HEK293 (cell line): ENCODE measurements at regions not wholly inside any gene's neighbourhood (a gene's known extent, or its start where the extent isn't known, plus 50 kb on each side); places are given as distances from the start of the nearest gene placed in this dataset.

ENCODE experiments used
- CTCF ChIA-PET: fragments of 350-600 bp; formaldehyde crosslinking; extraction: SDS; loops from one replicate; lab custom pipeline; 2021; ENCODE audit warnings: antibody characterized with exemption; lab: Yijun Ruan, JAX
- POLR2A ChIA-PET: fragments of 300-600 bp; formaldehyde crosslinking; extraction: SDS; loops from one replicate; lab custom pipeline; 2020; ENCODE audit warnings: antibody characterized with exemption, inconsistent platforms; lab: Yijun Ruan, JAX
- H3K27ac ChIP-seq: fragments of 200-500 bp; sonication (Bioruptor generic); 2 replicates; pipeline ENCODE4 v1.5.1; 2014; ENCODE audit warnings: low read depth, low read length, control low read depth, inconsistent platforms; ENCODE audit errors: extremely low read depth
- H3K36me3 ChIP-seq, 2 experiments: fragments of 200-500 bp in 1 of 2; sonication (Bioruptor generic) in 1 of 2; 1 replicate in 1 of 2; 2 replicates in 1 of 2; pipeline ENCODE4 v1.5.1; 2014 to 2017; ENCODE audit warnings: inconsistent platforms in 2 of 2, low read length in 2 of 2; ENCODE audit not compliant: control insufficient read depth in 2 of 2, insufficient read depth in 1 of 2
- H3K4me1 ChIP-seq: fragments of 200-500 bp; sonication (Bioruptor generic); 2 replicates; pipeline ENCODE4 v1.5.1; 2014; ENCODE audit warnings: mild to moderate bottlenecking, low read length, inconsistent platforms; ENCODE audit not compliant: control insufficient read depth, insufficient read depth
- H3K4me3 ChIP-seq: 2 replicates; pipeline ENCODE4 v1.5.1; 2011; ENCODE audit warnings: low read depth, mild to moderate bottlenecking, control low read depth, low read length, moderate library complexity
- H3K9me3 ChIP-seq: fragments of 200-500 bp; sonication (Bioruptor generic); 2 replicates; pipeline ENCODE4 v1.5.1; 2014; ENCODE audit warnings: low read depth, low read length, inconsistent platforms; ENCODE audit not compliant: control insufficient read depth, insufficient read depth
- BCL11A ChIP-seq: fragments of 450-650 bp; formaldehyde crosslinking; IDR thresholded peaks from 2 replicates; pipeline ENCODE4 v1.5.1; 2016; ENCODE audit warnings: low read depth, missing biosample characterization, missing genetic modification characterization
- FEZF1 ChIP-seq: fragments of 450-650 bp; formaldehyde crosslinking; IDR thresholded peaks from 2 replicates; pipeline ENCODE4 v1.5.1; 2016; ENCODE audit warnings: missing biosample characterization, missing genetic modification characterization
- SCRT2 ChIP-seq: fragments of 450-650 bp; formaldehyde crosslinking; IDR thresholded peaks from 2 replicates; pipeline ENCODE4 v1.5.1; 2016; ENCODE audit warnings: missing biosample characterization, missing genetic modification characterization
- YY1 ChIP-seq: fragments of 450-650 bp; formaldehyde crosslinking; IDR thresholded peaks from 2 replicates; pipeline ENCODE4 v1.5.1; 2018; ENCODE audit warnings: missing biosample characterization, missing genetic modification characterization
- YY2 ChIP-seq: fragments of 450-650 bp; formaldehyde crosslinking; IDR thresholded peaks from 2 replicates; pipeline ENCODE4 v1.5.1; 2016; ENCODE audit warnings: missing biosample characterization, missing genetic modification characterization
- ZBTB7A ChIP-seq: fragments of 450-650 bp; formaldehyde crosslinking; IDR thresholded peaks from 2 replicates; pipeline ENCODE4 v1.5.1; 2016; ENCODE audit warnings: low read depth, missing biosample characterization, missing genetic modification characterization
- ZBTB8A ChIP-seq: fragments of 450-650 bp; formaldehyde crosslinking; IDR thresholded peaks from 2 replicates; pipeline ENCODE4 v1.5.1; 2016; ENCODE audit warnings: missing biosample characterization, missing genetic modification characterization
- ZIC2 ChIP-seq: fragments of 450-650 bp; formaldehyde crosslinking; IDR thresholded peaks from 2 replicates; pipeline ENCODE4 v1.5.1; 2016; ENCODE audit warnings: missing biosample characterization, missing genetic modification characterization
- ZNF133 ChIP-seq: fragments of 450-650 bp; formaldehyde crosslinking; IDR thresholded peaks from 2 replicates; pipeline ENCODE4 v1.5.1; 2016; ENCODE audit warnings: missing biosample characterization, missing genetic modification characterization
- ZNF157 ChIP-seq: fragments of 450-650 bp; formaldehyde crosslinking; IDR thresholded peaks from 2 replicates; pipeline ENCODE4 v1.5.1; 2016; ENCODE audit warnings: missing biosample characterization, missing genetic modification characterization
- ZNF266 ChIP-seq: fragments of 450-650 bp; formaldehyde crosslinking; IDR thresholded peaks from 2 replicates; pipeline ENCODE4 v1.5.1; 2016; ENCODE audit warnings: missing biosample characterization, missing genetic modification characterization, low read depth
- ZNF302 ChIP-seq: fragments of 450-650 bp; formaldehyde crosslinking; IDR thresholded peaks from 2 replicates; pipeline ENCODE4 v1.5.1; 2016; ENCODE audit warnings: missing biosample characterization, missing genetic modification characterization, low read depth
- ZNF423 ChIP-seq: fragments of 450-650 bp; formaldehyde crosslinking; IDR thresholded peaks from 2 replicates; pipeline ENCODE4 v1.5.1; 2016; ENCODE audit warnings: missing biosample characterization, missing genetic modification characterization
- ZNF48 ChIP-seq: fragments of 450-650 bp; formaldehyde crosslinking; IDR thresholded peaks from 2 replicates; pipeline ENCODE4 v1.5.1; 2016; ENCODE audit warnings: missing biosample characterization, missing genetic modification characterization
- ZNF529 ChIP-seq: fragments of 450-650 bp; formaldehyde crosslinking; IDR thresholded peaks from 2 replicates; pipeline ENCODE4 v1.5.1; 2017; ENCODE audit warnings: missing genetic modification characterization, missing biosample characterization; ENCODE audit not compliant: insufficient replicate concordance
- ZNF610 ChIP-seq: fragments of 450-650 bp; formaldehyde crosslinking; IDR thresholded peaks from 2 replicates; pipeline ENCODE4 v1.5.1; 2016; ENCODE audit warnings: missing biosample characterization, missing genetic modification characterization, borderline replicate concordance
- ZNF621 ChIP-seq: fragments of 450-650 bp; formaldehyde crosslinking; IDR thresholded peaks from 2 replicates; pipeline ENCODE4 v1.5.1; 2017; ENCODE audit warnings: missing biosample characterization, missing genetic modification characterization
- ZNF624 ChIP-seq: fragments of 450-650 bp; formaldehyde crosslinking; IDR thresholded peaks from 2 replicates; pipeline ENCODE4 v1.5.1; 2017; ENCODE audit warnings: missing biosample characterization, missing genetic modification characterization
- ZNF629 ChIP-seq: fragments of 450-650 bp; formaldehyde crosslinking; IDR thresholded peaks from 2 replicates; pipeline ENCODE4 v1.5.1; 2017; ENCODE audit warnings: missing biosample characterization, missing genetic modification characterization
- ZNF654 ChIP-seq: fragments of 450-650 bp; formaldehyde crosslinking; IDR thresholded peaks from 2 replicates; pipeline ENCODE4 v1.5.1; 2016; ENCODE audit warnings: low read depth, missing biosample characterization, missing genetic modification characterization
- ZNF658 ChIP-seq: fragments of 450-650 bp; formaldehyde crosslinking; IDR thresholded peaks from 2 replicates; pipeline ENCODE4; 2016; ENCODE audit warnings: missing biosample characterization, missing genetic modification characterization
- ZNF747 ChIP-seq: fragments of 450-650 bp; formaldehyde crosslinking; IDR thresholded peaks from 2 replicates; pipeline ENCODE4 v1.5.1; 2016; ENCODE audit warnings: missing biosample characterization, missing genetic modification characterization
- ZNF76 ChIP-seq: fragments of 450-650 bp; formaldehyde crosslinking; IDR thresholded peaks from 2 replicates; pipeline ENCODE4; 2016; ENCODE audit warnings: low read depth, missing biosample characterization, missing genetic modification characterization, borderline replicate concordance
- TF ChIP-seq, protein P1 (sequence below): fragments of 450-650 bp; formaldehyde crosslinking; IDR thresholded peaks from 2 replicates; pipeline ENCODE4 v1.5.1; 2016; ENCODE audit warnings: missing biosample characterization, missing genetic modification characterization, borderline replicate concordance
- TF ChIP-seq, protein P2 (sequence below): fragments of 450-650 bp; formaldehyde crosslinking; IDR thresholded peaks from 2 replicates; pipeline ENCODE4 v1.5.1; 2016; ENCODE audit warnings: missing biosample characterization, missing genetic modification characterization
- TF ChIP-seq, protein P3 (sequence below): fragments of 450-650 bp; formaldehyde crosslinking; IDR thresholded peaks from 2 replicates; pipeline ENCODE4 v1.5.1; 2016; ENCODE audit warnings: missing biosample characterization, missing genetic modification characterization

DNA sequence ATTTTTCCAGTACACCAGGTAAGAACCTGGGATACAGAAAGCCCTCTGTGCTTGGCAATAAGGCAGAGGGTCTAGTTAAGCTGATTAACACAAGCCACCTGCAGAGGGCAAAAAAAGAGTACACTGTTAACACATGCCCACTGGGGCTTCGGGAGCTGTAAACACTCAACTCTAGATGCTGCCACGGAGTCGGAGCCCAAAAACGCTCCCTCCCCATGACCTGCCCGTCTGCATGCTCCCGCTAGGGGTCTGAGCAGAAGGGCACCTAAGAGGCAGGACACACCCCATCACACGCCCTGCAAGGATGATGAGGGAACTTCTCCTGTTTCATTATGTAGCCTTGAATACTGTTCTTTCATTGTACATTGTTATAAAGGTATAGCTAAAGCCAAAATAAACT, 715.6 kb upstream of the AADAT start (continued):
- no peak for TF ChIP-seq ZNF48 (tag by site-specific recombination)

DNA sequence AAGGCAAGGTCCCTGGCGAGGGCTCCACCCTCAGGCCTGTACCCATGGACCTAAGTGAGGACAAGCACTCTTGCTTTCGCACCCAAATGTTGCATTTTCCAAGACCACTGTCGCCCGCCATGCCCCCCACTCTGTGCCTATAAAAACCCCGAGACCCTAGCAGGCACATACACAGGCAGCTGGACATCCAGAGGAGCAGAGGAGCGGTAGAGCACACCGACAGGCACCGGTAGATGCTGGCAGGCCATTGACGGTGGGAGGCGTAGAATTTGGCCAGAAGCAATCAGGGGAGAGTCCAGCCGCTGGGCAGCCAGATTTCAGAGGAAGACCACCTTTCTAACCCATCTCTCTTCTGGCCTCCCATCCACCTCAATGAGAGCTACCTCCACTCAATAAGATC, 715.2 kb upstream of the AADAT start:
- ChIA-PET CTCF (no interaction called here), POLR2A (no interaction called here)
- H3K27ac ChIP-seq: no peak overlapping the region
- no peak overlapping the region for H3K4me3 ChIP-seq
- H3K9me3 ChIP-seq: no peaks in the 10 kb centered on the region
- no peaks in the 10 kb centered on the region for H3K4me1 ChIP-seq
- H3K36me3 ChIP-seq: no peaks in the 10 kb centered on the region
- no peak for TF ChIP-seq ZNF621 (tag by site-specific recombination)
- TF ChIP-seq ZNF654 (tag by site-specific recombination): no peak
- TF ChIP-seq BCL11A (tag by site-specific recombination): no peak
- TF ChIP-seq SCRT2 (tag by site-specific recombination): no peak
- TF ChIP-seq ZNF266: no peak
- TF ChIP-seq ZNF529 (tag by site-specific recombination): no peak
- TF ChIP-seq, protein P1, sequence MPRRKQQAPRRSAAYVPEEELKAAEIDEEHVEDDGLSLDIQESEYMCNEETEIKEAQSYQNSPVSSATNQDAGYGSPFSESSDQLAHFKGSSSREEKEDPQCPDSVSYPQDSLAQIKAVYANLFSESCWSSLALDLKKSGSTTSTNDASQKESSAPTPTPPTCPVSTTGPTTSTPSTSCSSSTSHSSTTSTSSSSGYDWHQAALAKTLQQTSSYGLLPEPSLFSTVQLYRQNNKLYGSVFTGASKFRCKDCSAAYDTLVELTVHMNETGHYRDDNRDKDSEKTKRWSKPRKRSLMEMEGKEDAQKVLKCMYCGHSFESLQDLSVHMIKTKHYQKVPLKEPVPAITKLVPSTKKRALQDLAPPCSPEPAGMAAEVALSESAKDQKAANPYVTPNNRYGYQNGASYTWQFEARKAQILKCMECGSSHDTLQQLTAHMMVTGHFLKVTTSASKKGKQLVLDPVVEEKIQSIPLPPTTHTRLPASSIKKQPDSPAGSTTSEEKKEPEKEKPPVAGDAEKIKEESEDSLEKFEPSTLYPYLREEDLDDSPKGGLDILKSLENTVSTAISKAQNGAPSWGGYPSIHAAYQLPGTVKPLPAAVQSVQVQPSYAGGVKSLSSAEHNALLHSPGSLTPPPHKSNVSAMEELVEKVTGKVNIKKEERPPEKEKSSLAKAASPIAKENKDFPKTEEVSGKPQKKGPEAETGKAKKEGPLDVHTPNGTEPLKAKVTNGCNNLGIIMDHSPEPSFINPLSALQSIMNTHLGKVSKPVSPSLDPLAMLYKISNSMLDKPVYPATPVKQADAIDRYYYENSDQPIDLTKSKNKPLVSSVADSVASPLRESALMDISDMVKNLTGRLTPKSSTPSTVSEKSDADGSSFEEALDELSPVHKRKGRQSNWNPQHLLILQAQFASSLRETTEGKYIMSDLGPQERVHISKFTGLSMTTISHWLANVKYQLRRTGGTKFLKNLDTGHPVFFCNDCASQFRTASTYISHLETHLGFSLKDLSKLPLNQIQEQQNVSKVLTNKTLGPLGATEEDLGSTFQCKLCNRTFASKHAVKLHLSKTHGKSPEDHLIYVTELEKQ: no peak
- no peak for TF ChIP-seq ZNF423 (tag by site-specific recombination)
- no peak for TF ChIP-seq YY2 (tag by site-specific recombination)
- no peak for TF ChIP-seq ZNF658 (tag by site-specific recombination)
- TF ChIP-seq ZNF133: no peak
- no peak for TF ChIP-seq ZNF157 (tag by site-specific recombination)
- no peak for TF ChIP-seq ZNF76 (tag by site-specific recombination)
- TF ChIP-seq, protein P2, sequence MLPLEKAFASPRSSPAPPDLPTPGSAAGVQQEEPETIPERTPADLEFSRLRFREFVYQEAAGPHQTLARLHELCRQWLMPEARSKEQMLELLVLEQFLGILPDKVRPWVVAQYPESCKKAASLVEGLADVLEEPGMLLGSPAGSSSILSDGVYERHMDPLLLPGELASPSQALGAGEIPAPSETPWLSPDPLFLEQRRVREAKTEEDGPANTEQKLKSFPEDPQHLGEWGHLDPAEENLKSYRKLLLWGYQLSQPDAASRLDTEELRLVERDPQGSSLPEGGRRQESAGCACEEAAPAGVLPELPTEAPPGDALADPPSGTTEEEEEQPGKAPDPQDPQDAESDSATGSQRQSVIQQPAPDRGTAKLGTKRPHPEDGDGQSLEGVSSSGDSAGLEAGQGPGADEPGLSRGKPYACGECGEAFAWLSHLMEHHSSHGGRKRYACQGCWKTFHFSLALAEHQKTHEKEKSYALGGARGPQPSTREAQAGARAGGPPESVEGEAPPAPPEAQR (tag by site-specific recombination): no peak

DNA sequence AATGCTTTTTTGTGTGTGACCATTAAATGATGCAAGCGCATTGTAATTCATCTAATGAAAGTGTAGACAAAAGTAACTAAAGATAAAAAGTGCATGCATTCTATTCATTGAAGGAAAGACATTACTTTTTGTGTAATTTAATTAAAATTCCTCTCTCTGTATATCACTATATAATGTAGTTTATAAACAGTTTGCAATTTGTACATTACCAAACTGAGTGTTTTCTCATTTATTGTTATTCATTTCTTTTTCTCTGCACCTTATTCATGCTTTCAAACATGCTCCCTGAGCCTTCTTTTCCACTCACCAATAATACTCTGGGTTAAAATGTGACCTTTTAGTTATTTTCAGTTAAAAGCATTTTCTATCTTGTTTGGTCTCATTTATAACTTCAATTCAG, 713.7 kb upstream of the AADAT start:
- no peak for TF ChIP-seq ZIC2 (tag by site-specific recombination)
- no peak for TF ChIP-seq ZNF610 (tag by site-specific recombination)
- TF ChIP-seq ZBTB8A (tag by site-specific recombination): no peak
- H3K9me3 ChIP-seq: no peaks in the 10 kb centered on the region
- no peak overlapping the region for H3K4me3 ChIP-seq
- no peaks in the 10 kb centered on the region for H3K36me3 ChIP-seq
- no peaks in the 10 kb centered on the region for H3K4me1 ChIP-seq
- no peak overlapping the region for H3K27ac ChIP-seq
- POLR2A ChIA-PET: no interaction called here
- CTCF ChIA-PET: no interaction called here

DNA sequence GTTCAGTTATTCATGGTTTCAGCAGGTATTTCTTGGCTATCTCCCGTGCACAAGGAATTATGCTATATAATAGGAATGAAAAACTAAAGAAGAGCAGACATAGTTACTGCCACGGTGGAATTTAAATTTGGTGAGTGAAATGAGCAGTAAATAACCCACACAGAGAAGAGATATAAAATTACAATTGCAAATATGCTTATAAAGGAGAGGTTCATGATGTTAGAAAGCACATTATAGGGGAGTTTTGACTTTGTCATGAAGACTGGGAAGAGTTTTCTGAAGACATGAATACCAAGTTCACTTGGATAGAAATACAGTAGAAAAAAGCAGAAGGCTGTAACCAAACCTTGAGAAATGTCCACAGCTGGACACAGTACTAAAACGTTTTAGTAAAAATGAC, 712.0 kb upstream of the AADAT start:
- no peaks in the 10 kb centered on the region for H3K9me3 ChIP-seq
- no peaks in the 10 kb centered on the region for H3K4me1 ChIP-seq
- ChIA-PET POLR2A (no interaction called here), CTCF (no interaction called here)
- H3K4me3 ChIP-seq: no peak overlapping the region
- no peaks in the 10 kb centered on the region for H3K36me3 ChIP-seq
- no peak overlapping the region for H3K27ac ChIP-seq
- no peak for TF ChIP-seq FEZF1 (tag by site-specific recombination)
- TF ChIP-seq, protein P3, sequence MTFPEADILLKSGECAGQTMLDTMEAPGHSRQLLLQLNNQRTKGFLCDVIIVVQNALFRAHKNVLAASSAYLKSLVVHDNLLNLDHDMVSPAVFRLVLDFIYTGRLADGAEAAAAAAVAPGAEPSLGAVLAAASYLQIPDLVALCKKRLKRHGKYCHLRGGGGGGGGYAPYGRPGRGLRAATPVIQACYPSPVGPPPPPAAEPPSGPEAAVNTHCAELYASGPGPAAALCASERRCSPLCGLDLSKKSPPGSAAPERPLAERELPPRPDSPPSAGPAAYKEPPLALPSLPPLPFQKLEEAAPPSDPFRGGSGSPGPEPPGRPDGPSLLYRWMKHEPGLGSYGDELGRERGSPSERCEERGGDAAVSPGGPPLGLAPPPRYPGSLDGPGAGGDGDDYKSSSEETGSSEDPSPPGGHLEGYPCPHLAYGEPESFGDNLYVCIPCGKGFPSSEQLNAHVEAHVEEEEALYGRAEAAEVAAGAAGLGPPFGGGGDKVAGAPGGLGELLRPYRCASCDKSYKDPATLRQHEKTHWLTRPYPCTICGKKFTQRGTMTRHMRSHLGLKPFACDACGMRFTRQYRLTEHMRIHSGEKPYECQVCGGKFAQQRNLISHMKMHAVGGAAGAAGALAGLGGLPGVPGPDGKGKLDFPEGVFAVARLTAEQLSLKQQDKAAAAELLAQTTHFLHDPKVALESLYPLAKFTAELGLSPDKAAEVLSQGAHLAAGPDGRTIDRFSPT (tag by site-specific recombination): no peak
- no peak for TF ChIP-seq ZNF629 (tag by site-specific recombination)
- no peak for TF ChIP-seq ZNF747 (tag by site-specific recombination)
- no peak for TF ChIP-seq ZBTB7A (tag by site-specific recombination)
- no peak for TF ChIP-seq ZNF529 (tag by site-specific recombination)
- no peak for TF ChIP-seq ZNF302 (tag by site-specific recombination)
- no peak for TF ChIP-seq YY1 (tag by site-specific recombination)
- no peak for TF ChIP-seq ZNF624 (tag by site-specific recombination)
